PC-3 (cell line): ENCODE measurements at regions not wholly inside any gene's neighbourhood (a gene's known extent, or its start where the extent isn't known, plus 50 kb on each side); places are given as distances from the start of the nearest gene placed in this dataset.

ENCODE experiments used
- ATAC-seq: fragments of 200-7000 bp; cut with Tn5 transposase; 2 replicates; pipeline ENCODE4 v1.9.1; 2020; ENCODE audit warnings: mild to moderate bottlenecking, moderate library complexity
- BruUV-seq: library from RNA; stranded (reverse); fragments of 400-500 nt; replicated peaks from 2 replicates; lab custom pipeline; 2021; lab: Mats Ljungman, UMichigan
- CTCF ChIA-PET: fragments of 300-600 bp; sonication (Branson Sonifier 250); formaldehyde crosslinking; loops from one replicate; lab custom pipeline; 2022; ENCODE audit warnings: antibody characterized with exemption; lab: Charles Lee
- POLR2A ChIA-PET: fragments of 300-600 bp; sonication (Branson Sonifier 250); formaldehyde crosslinking; loops from one replicate; lab custom pipeline; 2022; ENCODE audit warnings: antibody characterized with exemption; ENCODE audit not compliant: unreplicated experiment; lab: Charles Lee
- DNase-seq: peaks from one replicate; pipeline ENCODE4 v3.0.0-alpha.2; 2015
- H2AFZ ChIP-seq: fragments of 300-600 bp; sonication (generic); 2 replicates; pipeline ENCODE4 v1.6.0; 2016; ENCODE audit warnings: antibody characterized with exemption, low read length
- H3F3A ChIP-seq: fragments of 300-600 bp; sonication (generic); one replicate; pipeline ENCODE4 v1.6.0; 2017; ENCODE audit warnings: antibody characterized with exemption, low read length, control low read depth, mild to moderate bottlenecking; ENCODE audit not compliant: unreplicated experiment
- H3K27ac ChIP-seq: fragments of 300-600 bp; sonication (generic); 2 replicates; pipeline ENCODE4 v1.5.1; 2016; ENCODE audit warnings: mild to moderate bottlenecking, low read length
- H3K27me3 ChIP-seq: fragments of 300-600 bp; sonication (generic); 2 replicates; pipeline ENCODE4 v1.6.1; 2016; ENCODE audit warnings: low read length, mixed read lengths
- H3K36me3 ChIP-seq: fragments of 300-600 bp; sonication (generic); 2 replicates; pipeline ENCODE4 v1.6.1; 2016; ENCODE audit warnings: low read depth, mixed run types, low read length, mixed read lengths
- H3K4me1 ChIP-seq: fragments of 300-600 bp; sonication (generic); 2 replicates; pipeline ENCODE4 v1.5.1; 2016; ENCODE audit warnings: low read length; ENCODE audit not compliant: insufficient read depth
- H3K4me2 ChIP-seq: fragments of 300-600 bp; sonication (generic); 2 replicates; pipeline ENCODE4 v1.6.0; 2016; ENCODE audit warnings: low read length
- H3K4me3 ChIP-seq: fragments of 300-600 bp; sonication (generic); 2 replicates; pipeline ENCODE4 v1.5.1; 2016; ENCODE audit warnings: mild to moderate bottlenecking, low read length, mixed read lengths
- H3K79me2 ChIP-seq: fragments of 300-600 bp; sonication (generic); 2 replicates; pipeline ENCODE4 v1.6.1; 2017; ENCODE audit warnings: low read length, mixed read lengths
- H3K9ac ChIP-seq: fragments of 300-600 bp; sonication (generic); 2 replicates; pipeline ENCODE4 v1.6.0; 2016; ENCODE audit warnings: mild to moderate bottlenecking, low read length
- H3K9me2 ChIP-seq: fragments of 300-600 bp; sonication (generic); replicated peaks from 2 replicates; pipeline ENCODE4 v1.6.1; 2016; ENCODE audit warnings: mixed run types, low read length, mixed read lengths
- H3K9me3 ChIP-seq: fragments of 300-600 bp; sonication (generic); 2 replicates; pipeline ENCODE4 v1.6.1; 2016; ENCODE audit warnings: low read length, mixed read lengths
- H4K20me1 ChIP-seq: fragments of 300-600 bp; sonication (generic); 2 replicates; pipeline ENCODE4 v1.6.1; 2016; ENCODE audit warnings: low read length, mixed read lengths
- EZH2 ChIP-seq: fragments of 300-600 bp; sonication (generic); IDR thresholded peaks from one replicate; pipeline ENCODE4 v1.6.1; 2017; ENCODE audit warnings: antibody characterized with exemption, mild to moderate bottlenecking, low read length; ENCODE audit not compliant: unreplicated experiment
- EZH2phosphoT487 ChIP-seq: fragments of 300-600 bp; sonication (generic); IDR thresholded peaks from 2 replicates; pipeline ENCODE4 v1.6.1; 2018; ENCODE audit warnings: mild to moderate bottlenecking, antibody characterized with exemption, low read length, borderline replicate concordance
- intact Hi-C: fragments of 100-400 bp; cut with micrococcal nuclease; formaldehyde crosslinking; loops from 2 replicates; pipeline ENCODE4 v1.9.0; 2023
- TF ChIP-seq, protein P1 (sequence below): fragments of 300-600 bp; sonication (generic); conservative IDR thresholded peaks from 2 replicates; pipeline ENCODE4 v1.5.1; 2017; ENCODE audit warnings: antibody characterized with exemption, low read depth, mild to moderate bottlenecking, low read length

DNA sequence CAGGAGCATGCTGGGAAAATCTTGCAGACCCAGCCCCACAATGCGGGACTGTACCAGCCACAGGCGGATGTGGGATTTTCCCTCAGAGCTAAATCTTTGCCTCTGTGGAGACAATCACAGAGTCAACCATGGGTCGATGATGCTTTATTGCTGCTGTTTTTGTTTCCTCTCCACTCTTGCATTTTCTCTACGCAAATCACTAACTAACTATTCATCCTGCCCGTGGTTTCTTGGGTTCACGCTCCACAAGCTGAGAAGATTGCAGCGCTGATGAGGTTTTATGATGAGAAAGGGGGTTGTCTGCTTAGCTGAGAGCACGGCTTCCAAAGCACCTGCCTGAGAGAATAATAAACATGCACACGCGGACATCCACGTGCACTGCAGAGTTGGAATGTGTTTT lies 500.2 kb upstream of the ADAMTS16 start:
- intact Hi-C loops = no loop called here
- TF ChIP-seq EZH2 (no peak), EZH2phosphoT487 (no peak)
- TF ChIP-seq, protein P1, sequence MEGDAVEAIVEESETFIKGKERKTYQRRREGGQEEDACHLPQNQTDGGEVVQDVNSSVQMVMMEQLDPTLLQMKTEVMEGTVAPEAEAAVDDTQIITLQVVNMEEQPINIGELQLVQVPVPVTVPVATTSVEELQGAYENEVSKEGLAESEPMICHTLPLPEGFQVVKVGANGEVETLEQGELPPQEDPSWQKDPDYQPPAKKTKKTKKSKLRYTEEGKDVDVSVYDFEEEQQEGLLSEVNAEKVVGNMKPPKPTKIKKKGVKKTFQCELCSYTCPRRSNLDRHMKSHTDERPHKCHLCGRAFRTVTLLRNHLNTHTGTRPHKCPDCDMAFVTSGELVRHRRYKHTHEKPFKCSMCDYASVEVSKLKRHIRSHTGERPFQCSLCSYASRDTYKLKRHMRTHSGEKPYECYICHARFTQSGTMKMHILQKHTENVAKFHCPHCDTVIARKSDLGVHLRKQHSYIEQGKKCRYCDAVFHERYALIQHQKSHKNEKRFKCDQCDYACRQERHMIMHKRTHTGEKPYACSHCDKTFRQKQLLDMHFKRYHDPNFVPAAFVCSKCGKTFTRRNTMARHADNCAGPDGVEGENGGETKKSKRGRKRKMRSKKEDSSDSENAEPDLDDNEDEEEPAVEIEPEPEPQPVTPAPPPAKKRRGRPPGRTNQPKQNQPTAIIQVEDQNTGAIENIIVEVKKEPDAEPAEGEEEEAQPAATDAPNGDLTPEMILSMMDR = no peak
- no peak overlapping the region for H2AFZ ChIP-seq
- no peaks in the 10 kb centered on the region for H3K9me3 ChIP-seq
- BruUV-seq = no TSS peak
- no peaks in the 10 kb centered on the region for H3K79me2 ChIP-seq
- H3K9me2 ChIP-seq = no peaks in the 10 kb centered on the region
- H3K4me1 ChIP-seq = no peaks in the 10 kb centered on the region
- H3K27me3 ChIP-seq = 0 out of 2 replicates have a peak, but pooled peaks cover 4% of the 10 kb centered on the region
- no peak overlapping the region for H3K9ac ChIP-seq
- DNase-seq (no peak), ATAC-seq (no peak)
- no peaks in the 10 kb centered on the region for H3F3A ChIP-seq
- H3K4me3 ChIP-seq = no peak overlapping the region
- CTCF ChIA-PET = no interaction called here
- H3K4me2 ChIP-seq = no peak overlapping the region
- H3K27ac ChIP-seq = no peak overlapping the region
- H3K36me3 ChIP-seq = no peaks in the 10 kb centered on the region
- no peaks in the 10 kb centered on the region for H4K20me1 ChIP-seq
- POLR2A ChIA-PET = no interaction called here

DNA sequence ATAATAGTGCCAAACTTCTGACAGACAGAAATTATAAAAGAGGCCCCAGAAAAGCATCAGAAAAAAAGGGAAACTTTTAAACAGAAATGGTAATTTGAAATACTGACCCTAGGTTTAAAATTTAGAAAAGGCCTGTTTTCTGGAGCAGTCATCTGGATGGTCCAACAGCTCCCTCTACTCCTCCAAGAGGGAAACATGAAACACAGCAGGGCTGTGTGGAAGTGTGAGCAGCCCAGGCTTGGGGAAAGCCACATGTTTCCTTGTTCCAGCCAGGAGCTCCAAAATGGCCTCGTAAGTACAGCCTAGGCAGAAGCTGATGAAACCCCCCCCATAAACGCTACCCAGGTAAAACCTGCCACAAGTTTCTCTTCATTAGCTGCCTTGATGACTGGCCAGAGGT lies 499.3 kb upstream of the ADAMTS16 start:
- H3K9me2 ChIP-seq = no peaks in the 10 kb centered on the region
- no peaks in the 10 kb centered on the region for H4K20me1 ChIP-seq
- H2AFZ ChIP-seq = no peak overlapping the region
- no peaks in the 10 kb centered on the region for H3K36me3 ChIP-seq
- H3K9ac ChIP-seq = no peak overlapping the region
- H3K9me3 ChIP-seq = no peaks in the 10 kb centered on the region
- no peak overlapping the region for H3K27ac ChIP-seq
- H3K4me2 ChIP-seq = no peak overlapping the region
- BruUV-seq = no TSS peak
- ChIA-PET CTCF (no interaction called here), POLR2A (no interaction called here)
- H3K27me3 ChIP-seq = 0 out of 2 replicates have a peak, but pooled peaks cover 4% of the 10 kb centered on the region
- intact Hi-C loops = no loop called here
- H3K4me3 ChIP-seq = no peak overlapping the region
- H3K4me1 ChIP-seq = no peaks in the 10 kb centered on the region
- no peaks in the 10 kb centered on the region for H3K79me2 ChIP-seq
- no peaks in the 10 kb centered on the region for H3F3A ChIP-seq
- ATAC-seq (no peak), DNase-seq (no peak)
- TF ChIP-seq EZH2phosphoT487 (no peak), EZH2 (no peak)
- TF ChIP-seq, protein P1 = no peak; the same call in 1 of the 2 replicates

DNA sequence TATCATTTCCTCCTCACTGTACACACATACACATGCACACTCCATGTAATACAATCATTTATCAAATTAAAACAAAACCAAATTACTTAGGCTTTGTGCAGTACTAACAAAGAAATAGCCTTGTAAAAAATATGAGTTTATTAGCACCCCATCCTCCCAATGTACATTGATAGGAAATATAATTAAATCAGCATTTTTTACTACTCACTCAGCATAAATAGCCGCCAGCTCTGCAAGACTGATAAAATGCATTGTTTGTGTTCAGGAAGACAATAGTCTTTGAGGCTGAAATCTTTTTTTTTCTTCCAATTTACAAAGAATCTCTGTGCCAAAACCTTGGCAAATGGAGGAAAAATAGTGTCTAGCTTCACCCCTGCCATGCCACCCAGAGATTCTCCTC lies 497.6 kb upstream of the ADAMTS16 start:
- no peaks in the 10 kb centered on the region for H3F3A ChIP-seq
- no peaks in the 10 kb centered on the region for H3K27me3 ChIP-seq
- no peak overlapping the region for H3K9ac ChIP-seq
- H3K36me3 ChIP-seq = no peaks in the 10 kb centered on the region
- ATAC-seq (no peak), DNase-seq (no peak)
- TF ChIP-seq EZH2phosphoT487 = no peak
- TF ChIP-seq, protein P1 = no peak
- TF ChIP-seq EZH2 = no peak
- no peak overlapping the region for H3K27ac ChIP-seq
- no peak overlapping the region for H3K4me3 ChIP-seq
- H3K4me2 ChIP-seq = no peak overlapping the region
- no peak overlapping the region for H2AFZ ChIP-seq
- H4K20me1 ChIP-seq = no peaks in the 10 kb centered on the region
- intact Hi-C loops = no loop called here
- POLR2A ChIA-PET = no interaction called here
- H3K9me2 ChIP-seq = no peaks in the 10 kb centered on the region
- H3K4me1 ChIP-seq = no peaks in the 10 kb centered on the region
- CTCF ChIA-PET = no interaction called here
- H3K9me3 ChIP-seq = no peaks in the 10 kb centered on the region
- BruUV-seq = no TSS peak
- no peaks in the 10 kb centered on the region for H3K79me2 ChIP-seq
